NB4 (cell line): ENCODE measurements at regions not wholly inside any gene's neighbourhood (a gene's known extent, or its start where the extent isn't known, plus 50 kb on each side); places are given as distances from the start of the nearest gene placed in this dataset.

Source experiments
- DNase-seq: peaks from one replicate; pipeline ENCODE4 v3.0.0; 2010; ENCODE audit warnings: low read depth
- H3K4me3 ChIP-seq: one replicate; pipeline ENCODE4 v1.5.1; 2011; ENCODE audit warnings: mild to moderate bottlenecking, low read depth, low read length, moderate library complexity
- MAX ChIP-seq: IDR thresholded peaks from 2 replicates; pipeline ENCODE4 v1.6.1; 2011; ENCODE audit warnings: low read depth, low read length
- MYC ChIP-seq: IDR thresholded peaks from 2 replicates; pipeline ENCODE4 v1.6.1; 2011; ENCODE audit warnings: low read depth, low read length
- POLR2A ChIP-seq: IDR thresholded peaks from 2 replicates; pipeline ENCODE4 v1.6.1; 2011; ENCODE audit warnings: mild to moderate bottlenecking; ENCODE audit not compliant: insufficient read length; ENCODE audit errors: extremely low read depth
- TF ChIP-seq, protein P1 (sequence below): IDR thresholded peaks from one replicate; pipeline ENCODE4 v1.5.1; 2012; ENCODE audit warnings: low read depth, low read length

GRCh38 chr13:111980146-111980929 is 86.6 kb upstream of the SOX1 start:
- H3K4me3 ChIP-seq = no peak overlapping the region
- TF ChIP-seq MAX (no peak), MYC (no peak), POLR2A (no peak)
- TF ChIP-seq, protein P1, sequence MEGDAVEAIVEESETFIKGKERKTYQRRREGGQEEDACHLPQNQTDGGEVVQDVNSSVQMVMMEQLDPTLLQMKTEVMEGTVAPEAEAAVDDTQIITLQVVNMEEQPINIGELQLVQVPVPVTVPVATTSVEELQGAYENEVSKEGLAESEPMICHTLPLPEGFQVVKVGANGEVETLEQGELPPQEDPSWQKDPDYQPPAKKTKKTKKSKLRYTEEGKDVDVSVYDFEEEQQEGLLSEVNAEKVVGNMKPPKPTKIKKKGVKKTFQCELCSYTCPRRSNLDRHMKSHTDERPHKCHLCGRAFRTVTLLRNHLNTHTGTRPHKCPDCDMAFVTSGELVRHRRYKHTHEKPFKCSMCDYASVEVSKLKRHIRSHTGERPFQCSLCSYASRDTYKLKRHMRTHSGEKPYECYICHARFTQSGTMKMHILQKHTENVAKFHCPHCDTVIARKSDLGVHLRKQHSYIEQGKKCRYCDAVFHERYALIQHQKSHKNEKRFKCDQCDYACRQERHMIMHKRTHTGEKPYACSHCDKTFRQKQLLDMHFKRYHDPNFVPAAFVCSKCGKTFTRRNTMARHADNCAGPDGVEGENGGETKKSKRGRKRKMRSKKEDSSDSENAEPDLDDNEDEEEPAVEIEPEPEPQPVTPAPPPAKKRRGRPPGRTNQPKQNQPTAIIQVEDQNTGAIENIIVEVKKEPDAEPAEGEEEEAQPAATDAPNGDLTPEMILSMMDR = no peak
- no peak for DNase-seq

DNA sequence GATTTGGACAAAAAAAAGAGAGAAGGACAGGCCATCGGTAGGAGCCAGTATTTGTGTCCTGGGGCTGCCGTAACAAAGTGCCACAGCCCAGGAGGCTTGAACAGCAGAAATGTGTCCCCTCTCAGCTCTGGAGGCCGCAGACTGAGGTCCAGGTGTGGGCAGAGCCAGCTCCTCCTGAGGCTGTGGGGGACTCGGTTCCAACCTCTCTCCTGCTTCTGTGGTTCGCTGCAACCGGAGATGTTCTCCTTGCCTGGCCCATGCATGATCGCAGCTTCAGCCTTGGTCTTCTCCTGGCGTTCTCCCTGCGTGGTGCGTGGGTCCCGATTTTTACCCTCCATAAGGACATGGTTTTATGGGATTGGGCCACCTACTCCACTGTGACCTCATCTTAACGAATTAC is 85.9 kb upstream of the SOX1 start:
- DNase-seq = no peak
- TF ChIP-seq MAX (no peak), MYC (no peak), POLR2A (no peak)
- TF ChIP-seq, protein P1 = no peak
- H3K4me3 ChIP-seq = no peak overlapping the region

DNA sequence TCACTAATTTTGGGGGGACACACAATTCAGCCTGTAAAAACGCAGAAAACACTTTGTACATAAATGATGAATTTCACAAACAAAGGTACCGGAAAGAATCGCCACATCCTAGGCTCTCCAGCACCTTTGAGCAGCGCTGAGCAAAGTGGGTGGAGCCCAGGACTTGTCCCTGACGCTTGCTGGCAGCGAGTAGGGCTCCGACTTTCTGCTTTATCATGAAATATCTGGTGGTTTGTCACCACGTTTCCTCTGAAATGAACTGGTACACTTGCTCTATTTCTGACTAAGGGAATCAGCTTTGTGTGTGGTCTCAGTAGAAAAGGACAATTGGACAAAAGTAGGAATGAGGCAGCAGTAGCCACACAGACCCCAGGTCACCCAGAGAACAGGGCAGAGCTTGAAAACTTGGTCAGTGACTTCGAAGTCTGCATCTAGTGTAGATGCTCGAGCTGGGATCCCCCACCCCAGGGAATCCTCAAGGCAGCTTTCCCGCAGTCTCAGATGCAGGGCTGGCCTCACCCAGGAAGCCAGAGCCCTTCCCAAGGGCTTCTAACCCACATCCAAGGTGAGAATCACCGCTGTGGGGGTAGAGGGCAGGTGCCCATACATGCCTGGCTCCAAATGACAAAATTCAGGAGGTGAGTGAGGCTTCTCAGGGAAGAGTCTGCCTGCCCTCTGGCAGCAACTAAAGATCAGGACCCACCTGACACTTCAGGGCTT is 85.3 kb upstream of the SOX1 start:
- no peak for DNase-seq

GRCh38 chr13:111984349-111984748 is 82.6 kb upstream of the SOX1 start:
- DNase-seq = no peak
- TF ChIP-seq POLR2A = no peak
- no peak for TF ChIP-seq MYC
- TF ChIP-seq, protein P1 = no peak
- no peak for TF ChIP-seq MAX
- H3K4me3 ChIP-seq = no peak overlapping the region

More for the DNA sequence above, 85.3 kb upstream of the SOX1 start:
- TF ChIP-seq POLR2A (no peak), MAX (no peak), MYC (no peak)
- TF ChIP-seq, protein P1 = no peak
- H3K4me3 ChIP-seq = no peak overlapping the region

DNA sequence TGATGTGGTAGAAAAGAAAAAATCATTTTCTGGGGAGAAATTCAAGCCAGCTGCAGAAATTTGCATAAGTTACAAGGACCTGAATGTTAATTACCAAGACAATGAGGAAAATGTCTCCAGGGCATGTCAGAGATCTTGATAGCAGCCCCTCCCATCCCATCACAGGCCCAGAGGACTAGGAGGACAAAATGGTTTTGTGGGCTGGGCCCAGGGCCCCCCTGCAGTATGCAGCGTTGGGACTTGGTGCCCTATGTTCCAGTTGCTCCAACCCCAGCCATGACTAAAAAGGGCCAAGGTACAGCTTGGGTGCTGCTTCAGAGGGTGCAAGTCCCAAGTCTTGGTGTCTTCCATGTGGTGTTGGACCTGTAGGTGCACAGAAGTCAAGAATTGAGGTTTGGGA is 76.6 kb upstream of the SOX1 start:
- H3K4me3 ChIP-seq = no peak overlapping the region
- TF ChIP-seq POLR2A = no peak
- no peak for TF ChIP-seq MAX
- TF ChIP-seq, protein P1 = no peak
- no peak for TF ChIP-seq MYC
- DNase-seq = no peak
